Skeletal muscle cell (primary cell): ENCODE measurements at regions not wholly inside any gene's neighbourhood (a gene's known extent, or its start where the extent isn't known, plus 50 kb on each side); places are given as distances from the start of the nearest gene placed in this dataset.
"Not testable (repeated sequence)": the region's sequence is repeated elsewhere in the genome, so short reads cannot be mapped to it uniquely, and the experiment has no call there.

Experiments
- DNase-seq: peaks from one replicate; pipeline ENCODE4 v3.0.0-alpha.2; 2010; ENCODE audit warnings: low read depth
- H3K4me3 ChIP-seq: 2 replicates; pipeline ENCODE4 v1.5.1; 2011; ENCODE audit warnings: low read depth, mild to moderate bottlenecking, control low read depth, low read length, moderate library complexity

DNA sequence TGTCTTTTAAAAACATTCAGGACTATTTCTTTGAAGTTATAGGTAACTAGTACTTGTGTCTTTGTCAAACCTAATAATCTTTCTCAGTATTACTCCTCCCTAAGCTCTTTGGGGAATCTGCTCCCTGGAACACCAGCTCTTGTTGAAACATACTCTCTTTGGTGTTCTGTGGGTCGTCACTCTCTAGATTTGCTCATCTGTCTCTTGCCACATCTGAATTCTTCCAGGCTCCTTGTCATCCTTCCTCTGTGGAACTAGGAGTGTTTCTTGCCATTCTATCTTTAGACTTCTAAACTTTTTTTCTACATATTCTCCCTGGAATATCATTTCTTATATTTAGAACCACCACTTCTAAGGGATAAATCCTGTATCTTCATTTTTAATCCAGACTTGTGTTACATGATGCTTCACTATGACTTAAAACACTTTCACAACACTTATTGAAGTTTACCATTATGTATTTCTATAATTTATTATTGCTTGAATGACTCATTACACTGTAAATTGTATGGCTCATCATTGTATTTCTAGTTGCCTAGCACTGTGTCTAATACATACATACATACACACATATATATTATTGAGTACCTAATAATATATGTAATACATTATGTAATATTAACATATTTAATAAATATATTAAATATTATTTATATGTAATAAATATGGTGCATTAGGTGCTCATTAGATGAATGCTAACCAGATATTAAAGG lies 186.1 kb downstream of the TMA16 start:
- no peak for DNase-seq
- H3K4me3 ChIP-seq, result no peak overlapping the region

DNA sequence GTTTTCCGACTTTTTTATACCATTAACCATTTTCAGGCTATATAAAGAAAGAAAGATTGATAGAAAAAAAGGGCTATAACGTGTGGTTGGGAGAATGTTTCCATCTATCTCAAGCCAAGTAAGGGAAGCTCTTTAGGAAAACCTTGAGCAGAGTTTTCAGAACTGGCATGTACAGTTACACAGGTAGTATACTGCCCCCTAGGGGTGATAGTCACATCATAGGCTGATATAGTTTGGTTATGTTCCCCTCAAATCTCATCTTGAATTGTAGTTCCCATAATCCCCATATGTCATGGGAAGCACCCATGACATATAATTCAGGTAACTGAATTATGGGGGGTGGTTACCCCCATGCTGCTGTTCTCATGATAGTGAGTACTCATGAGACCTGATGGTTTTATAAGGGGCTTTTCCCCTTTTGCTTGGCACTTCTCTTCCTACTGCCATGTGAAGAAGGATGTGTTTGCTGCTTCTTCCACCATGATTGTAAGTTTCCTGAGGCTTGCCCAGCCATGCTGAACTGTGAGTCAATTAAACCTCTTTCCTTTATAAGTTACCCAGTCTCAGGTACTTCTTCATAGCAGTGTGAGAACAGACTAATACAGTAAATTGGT lies 186.8 kb downstream of the TMA16 start:
- no peak for DNase-seq
- H3K4me3 ChIP-seq, result no peak overlapping the region

DNA sequence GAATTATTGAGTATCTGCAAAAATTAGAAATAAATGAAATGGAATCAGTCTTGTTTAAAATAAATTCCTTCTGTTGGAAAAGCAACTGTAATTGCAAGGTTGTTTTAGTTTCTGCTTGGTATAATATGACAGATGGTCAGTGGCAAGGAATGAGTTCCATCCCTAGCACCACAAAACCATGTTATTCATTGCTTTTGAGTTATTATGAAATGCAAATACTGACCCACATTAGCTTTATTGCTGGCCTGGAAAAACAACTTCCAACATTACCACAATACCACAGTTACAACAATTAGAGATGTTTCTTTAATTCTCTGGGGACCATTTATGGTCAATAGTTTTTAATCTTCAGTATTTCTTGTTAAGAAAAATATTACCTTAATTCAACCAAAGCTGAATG lies 194.4 kb downstream of the TMA16 start:
- no peak overlapping the region for H3K4me3 ChIP-seq
- no peak for DNase-seq

DNA sequence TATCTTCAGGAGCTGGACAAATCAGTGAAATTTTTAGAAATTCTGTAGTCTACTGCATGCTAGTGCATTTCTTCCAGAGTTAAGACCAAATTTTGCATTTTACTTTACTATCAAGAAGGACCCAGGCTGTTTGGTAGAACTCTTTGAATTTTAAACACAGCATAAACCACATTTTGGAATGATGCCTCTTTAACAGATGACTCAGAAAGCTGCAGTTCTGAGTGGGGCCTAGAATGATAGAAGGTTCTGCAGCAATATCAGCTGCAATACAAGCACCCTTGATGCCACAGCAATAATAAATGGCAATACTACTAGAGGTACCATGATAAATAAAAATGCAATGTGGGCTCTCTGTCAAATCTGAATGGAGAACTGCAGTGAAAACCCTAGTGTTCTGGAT lies 198.7 kb downstream of the TMA16 start:
- peak; percentile 34 for DNase-seq
- H3K4me3 ChIP-seq, result no peak overlapping the region

DNA sequence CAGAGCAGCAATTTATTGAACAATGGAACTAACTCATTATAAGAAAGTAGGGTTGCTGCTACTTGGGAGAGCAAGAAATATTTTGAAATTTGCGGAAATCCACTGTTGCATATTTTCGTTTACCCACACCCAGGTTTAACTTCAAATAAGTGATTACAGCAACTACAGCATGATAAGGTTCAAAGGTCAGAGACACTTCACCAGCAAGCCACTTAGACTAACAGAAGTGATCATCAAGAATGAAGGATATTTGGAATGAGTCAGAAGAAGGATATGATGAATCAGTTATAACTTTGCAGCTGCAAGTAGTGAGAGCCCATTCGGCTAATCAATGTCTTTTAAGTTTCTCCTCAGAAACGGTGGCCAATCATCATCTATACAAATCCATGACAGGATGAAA lies 199.3 kb downstream of the TMA16 start:
- DNase-seq, result peak; percentile 47
- no peak overlapping the region for H3K4me3 ChIP-seq

DNA sequence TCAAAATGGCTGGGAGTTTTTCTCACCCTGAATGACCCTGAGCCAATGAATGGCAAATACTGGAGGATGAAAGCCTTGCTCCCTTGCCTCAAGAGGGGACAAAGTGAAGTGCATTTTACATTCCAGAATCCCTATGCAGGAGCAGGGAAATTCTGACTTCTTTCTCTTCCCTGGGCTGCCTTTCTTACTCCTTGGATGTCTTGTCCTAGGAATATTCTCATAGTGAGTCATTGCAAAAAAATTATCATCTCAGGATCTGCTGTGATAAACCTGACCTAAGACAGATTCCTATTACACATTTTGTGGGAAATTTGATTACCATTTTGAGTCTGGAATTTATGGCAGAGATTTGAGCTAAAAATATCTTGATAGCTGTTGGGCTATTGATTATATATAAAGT lies 199.9 kb downstream of the TMA16 start:
- peak; percentile 29 for DNase-seq
- no peak overlapping the region for H3K4me3 ChIP-seq

DNA sequence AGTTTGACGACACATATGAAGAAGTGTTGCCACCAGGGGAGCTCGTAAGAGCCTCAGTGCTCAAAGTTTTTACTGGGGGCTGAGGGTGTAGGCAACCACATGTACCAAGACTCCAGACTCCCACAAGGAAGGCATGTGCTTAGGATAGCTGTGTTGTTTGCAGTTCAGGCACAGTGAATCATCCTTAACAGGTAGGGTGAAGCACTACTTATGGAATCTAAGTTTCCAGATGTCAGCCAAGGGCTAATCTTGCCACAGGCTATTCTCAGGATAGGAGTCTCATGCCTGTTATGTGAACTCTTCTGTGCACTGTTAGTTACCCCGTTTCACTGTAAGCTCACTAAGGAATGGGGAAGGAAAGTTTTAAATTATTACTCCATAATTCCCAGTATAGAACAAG lies 202.6 kb downstream of the TMA16 start:
- no peak overlapping the region for H3K4me3 ChIP-seq
- no peak for DNase-seq

DNA sequence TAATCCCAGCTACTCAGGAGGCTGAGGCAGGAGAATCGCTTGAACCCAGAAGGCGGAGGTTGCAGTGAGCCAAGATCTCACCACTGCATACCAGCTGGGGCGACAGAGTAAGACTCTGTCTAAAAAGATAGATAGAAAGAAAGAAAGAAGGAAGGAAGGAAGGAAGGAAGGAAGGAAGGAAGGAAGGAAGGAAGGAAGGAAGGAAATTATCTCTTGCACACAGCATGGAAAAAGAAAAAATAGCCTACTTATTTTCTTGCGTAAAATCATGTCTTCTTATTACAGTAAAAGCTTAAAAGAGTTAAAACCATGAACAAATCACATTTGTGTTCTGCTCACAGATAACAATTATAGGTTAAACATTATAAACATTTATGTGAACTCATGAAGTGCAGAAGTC lies 205.9 kb downstream of the TMA16 start:
- H3K4me3 ChIP-seq, DNase-seq: not testable (repeated sequence)

DNA sequence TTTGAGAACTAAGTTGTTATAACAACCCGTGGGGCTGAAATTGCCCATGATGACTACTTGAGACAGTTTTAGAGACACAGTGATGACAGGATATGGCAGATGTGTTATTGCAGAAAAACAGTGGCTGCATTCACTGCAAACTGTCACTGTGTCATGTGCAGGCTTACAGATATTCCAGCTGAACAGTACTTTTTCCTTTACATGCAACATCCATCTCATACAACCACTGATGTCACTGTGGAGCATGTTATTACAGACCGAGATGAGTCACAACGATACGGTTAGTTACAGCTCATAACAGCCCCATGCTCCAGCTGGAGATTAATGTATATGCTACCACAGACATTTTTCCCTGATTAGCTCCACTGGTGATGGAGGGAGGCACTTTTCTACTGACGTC lies 207.4 kb downstream of the TMA16 start:
- no peak overlapping the region for H3K4me3 ChIP-seq
- DNase-seq, result peak; percentile 60

DNA sequence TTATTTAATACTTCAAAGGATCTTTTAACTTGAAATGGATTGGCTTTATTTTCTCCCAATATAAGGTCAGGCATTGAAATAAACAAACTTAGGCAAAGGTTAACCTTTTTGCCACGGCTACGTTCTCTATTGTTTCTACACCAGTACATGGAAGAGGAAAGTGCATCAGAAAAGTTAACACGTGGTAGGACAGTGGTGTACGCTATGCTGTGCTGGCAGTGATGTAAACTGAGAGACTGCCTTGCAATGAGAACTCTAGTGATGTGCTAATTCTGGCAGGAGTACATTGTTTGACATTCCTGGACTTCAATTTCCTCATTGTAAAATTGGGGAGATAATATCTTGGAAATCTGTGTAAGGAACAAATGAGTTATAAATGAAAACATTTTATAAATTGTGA lies 208.2 kb downstream of the TMA16 start:
- peak; percentile 25 for DNase-seq
- H3K4me3 ChIP-seq, result no peak overlapping the region

DNA sequence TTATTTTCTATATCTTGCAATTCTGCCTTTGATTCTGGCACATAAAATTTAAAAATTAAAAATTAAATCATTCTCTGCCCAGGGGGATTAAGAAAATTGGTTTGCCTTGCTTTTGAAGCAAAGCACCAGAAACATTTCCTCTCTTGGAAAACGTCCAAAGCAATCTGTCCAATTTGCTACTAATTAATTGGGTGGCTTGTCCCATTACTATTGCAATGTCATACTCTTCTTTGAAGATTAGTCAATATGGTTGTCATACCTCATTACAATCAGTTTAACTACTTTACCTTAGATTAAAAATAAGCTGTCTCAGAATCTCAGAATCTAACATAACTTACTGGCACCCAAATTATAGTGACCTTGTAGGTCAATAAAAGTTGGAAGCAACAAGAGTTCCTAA lies 208.8 kb downstream of the TMA16 start:
- DNase-seq, result no peak
- H3K4me3 ChIP-seq, result no peak overlapping the region

DNA sequence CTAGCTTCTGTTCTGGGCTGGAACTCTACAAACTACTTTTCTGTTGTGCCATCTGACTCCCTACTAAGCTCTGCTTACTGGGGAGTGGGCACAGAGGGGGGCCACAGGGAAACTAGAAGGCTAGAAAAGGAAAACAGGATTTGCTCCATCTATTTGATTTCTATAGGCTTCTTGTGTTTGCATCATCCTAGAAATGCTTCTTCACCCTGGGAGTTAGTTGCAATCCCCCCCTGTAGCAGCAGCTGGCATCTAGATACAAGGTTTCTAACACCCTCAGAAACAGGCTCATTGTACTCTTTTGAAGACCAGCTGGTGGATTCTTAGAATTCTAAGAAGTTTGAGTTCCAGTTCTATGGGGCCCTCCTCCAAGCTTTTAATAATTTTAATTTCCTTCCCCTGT lies 213.4 kb downstream of the TMA16 start:
- no peak overlapping the region for H3K4me3 ChIP-seq
- DNase-seq, result no peak

DNA sequence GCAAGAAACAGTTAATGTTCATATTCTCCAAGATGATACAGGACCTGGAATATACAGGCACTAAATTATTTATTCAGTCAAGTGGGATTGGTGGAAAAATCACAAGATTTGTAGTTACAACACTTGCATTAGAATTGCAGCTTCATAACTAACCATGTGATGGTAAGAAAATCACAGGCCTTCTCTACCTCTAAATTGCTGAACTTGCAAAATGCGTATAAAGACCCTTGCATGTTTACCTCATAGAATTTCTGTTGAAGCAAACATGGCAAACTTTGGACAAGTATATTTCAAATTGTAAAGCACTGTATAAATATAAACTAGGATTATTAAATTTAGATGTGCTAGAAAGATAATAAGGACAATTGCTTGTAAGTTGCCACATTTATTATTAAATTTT lies 215.1 kb downstream of the TMA16 start:
- DNase-seq, result no peak
- no peak overlapping the region for H3K4me3 ChIP-seq

DNA sequence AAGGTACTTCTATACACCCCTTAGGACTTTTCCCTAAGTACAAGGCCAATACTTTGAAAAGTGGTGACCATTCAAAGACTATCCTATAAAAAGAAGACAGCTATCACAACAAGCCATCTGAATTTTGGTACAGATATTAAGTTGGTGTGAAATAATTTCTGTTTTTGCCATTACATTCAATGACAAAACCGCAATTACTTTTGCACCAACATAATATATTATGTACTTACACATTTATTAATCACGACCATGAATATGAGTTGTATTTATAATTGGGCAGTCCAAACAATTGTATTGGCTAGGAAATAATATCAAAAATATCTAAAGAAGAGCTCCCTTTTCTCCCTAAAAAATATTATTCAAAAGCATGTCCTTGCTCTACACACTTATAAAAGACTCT lies 215.7 kb downstream of the TMA16 start:
- no peak overlapping the region for H3K4me3 ChIP-seq
- no peak for DNase-seq

DNA sequence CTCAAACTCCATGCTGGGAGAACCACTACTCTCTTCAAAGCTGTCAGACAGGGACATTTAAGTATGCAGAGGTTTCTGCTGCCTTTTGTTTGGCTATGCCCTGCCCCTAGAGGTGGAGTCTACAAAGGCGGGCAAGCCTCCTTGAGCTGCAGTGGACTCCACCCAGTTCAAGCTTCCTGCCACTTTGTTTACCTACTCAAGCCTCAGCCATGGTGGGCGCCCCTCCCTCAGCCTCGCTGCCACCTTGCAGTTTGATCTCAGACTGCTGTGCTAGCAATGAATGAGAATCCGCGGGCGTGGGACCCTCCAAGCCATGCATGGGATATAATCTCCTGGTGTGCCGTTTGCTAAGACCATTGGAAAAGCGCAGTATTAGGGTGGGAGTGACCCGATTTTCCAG lies 230.0 kb downstream of the TMA16 start:
- H3K4me3 ChIP-seq, DNase-seq: not testable (repeated sequence)

DNA sequence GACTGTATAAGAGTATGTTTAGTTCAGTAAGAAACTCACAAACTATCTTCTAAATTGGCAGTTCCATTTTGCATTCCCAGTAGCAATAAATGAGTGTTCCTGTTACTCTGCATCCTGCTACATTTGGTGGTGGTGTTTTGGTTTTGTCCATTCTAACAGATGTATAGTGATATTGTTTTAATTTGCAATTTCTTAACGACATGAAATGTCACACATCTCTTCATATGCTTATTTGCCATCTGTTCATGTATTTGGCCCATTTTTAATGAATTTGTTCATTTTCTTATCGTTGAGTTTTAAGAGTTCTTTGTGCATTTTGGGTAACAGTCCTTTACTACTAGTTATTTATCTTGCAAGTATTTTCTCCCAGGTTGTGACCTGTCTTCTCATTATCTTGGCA lies 232.2 kb downstream of the TMA16 start:
- H3K4me3 ChIP-seq, result no peak overlapping the region
- DNase-seq, result no peak

DNA sequence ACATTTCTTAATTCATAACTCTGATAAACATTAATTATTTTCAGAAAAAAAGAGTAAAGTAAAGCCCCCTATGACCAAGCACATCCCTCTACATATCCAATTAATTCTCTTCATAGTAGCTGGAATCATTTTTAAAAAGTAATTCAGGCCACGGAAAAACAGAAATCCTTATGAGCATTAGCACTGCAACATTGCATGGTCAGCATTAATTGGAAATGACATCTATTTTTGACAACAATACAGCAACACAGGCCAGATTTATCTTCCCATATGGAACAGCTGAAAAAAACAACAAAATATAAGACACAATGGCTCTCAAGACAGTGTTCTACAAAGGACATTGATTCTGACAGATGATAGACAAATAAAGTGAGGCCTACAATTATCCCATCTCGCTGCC lies 236.6 kb downstream of the TMA16 start:
- no peak for DNase-seq

DNA sequence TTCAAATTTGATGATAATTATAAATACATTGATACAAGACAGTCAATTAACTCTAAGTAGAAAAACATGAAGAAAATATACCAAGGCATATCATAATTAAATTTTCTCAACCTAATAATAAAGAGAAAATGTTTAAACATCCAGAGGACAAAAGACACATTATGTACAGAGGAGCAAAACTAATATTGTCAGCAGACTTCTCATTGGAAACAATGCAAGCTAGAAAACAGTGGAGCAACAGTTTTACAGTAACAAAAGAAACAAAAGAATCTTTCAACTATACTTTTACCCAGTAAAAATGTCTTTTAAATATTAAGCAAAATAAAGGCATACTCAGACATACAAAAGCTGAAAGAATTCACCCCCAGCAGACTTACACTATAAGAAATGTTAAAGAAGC lies 238.0 kb downstream of the TMA16 start:
- DNase-seq, result no peak
- no peak overlapping the region for H3K4me3 ChIP-seq

More for the DNA sequence above, 236.6 kb downstream of the TMA16 start:
- H3K4me3 ChIP-seq, result no peak overlapping the region

DNA sequence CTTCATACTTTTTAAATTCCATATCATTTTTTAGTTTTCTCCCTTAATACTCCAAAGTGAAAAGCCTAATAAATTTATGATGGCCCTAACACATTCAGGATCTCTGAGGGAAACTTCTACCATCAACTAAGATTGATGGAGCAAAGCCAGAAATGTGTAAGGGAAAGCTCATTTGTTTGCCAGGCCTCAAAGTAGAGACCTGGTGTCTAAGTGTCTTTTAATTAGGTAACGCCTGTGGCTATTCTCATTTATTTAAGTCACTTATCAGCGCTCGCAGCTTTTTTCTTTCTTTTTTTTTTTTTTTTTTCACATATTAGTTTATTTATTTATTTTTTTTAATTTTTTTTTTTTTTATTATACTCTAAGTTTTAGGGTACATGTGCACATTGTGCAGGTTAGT lies 242.4 kb downstream of the TMA16 start:
- no peak for DNase-seq
- no peak overlapping the region for H3K4me3 ChIP-seq

DNA sequence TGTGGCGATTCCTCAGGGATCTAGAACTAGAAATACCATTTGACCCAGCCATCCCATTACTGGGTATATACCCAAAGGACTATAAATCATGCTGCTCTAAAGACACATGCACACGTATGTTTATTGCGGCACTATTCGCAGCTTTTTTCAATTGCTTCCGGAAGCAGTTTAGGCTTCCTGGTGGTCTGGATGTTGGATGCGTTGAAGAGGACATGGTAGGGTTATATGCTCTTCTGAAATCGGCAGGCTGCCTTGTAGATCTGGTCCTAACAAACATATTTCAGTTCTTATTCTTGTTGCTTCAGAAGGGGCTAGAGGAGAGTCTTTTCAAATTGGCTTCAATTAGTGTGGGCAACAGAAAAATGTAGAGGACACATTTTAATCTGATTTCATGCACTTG lies 243.4 kb downstream of the TMA16 start:
- not testable (repeated sequence) for DNase-seq, H3K4me3 ChIP-seq

DNA sequence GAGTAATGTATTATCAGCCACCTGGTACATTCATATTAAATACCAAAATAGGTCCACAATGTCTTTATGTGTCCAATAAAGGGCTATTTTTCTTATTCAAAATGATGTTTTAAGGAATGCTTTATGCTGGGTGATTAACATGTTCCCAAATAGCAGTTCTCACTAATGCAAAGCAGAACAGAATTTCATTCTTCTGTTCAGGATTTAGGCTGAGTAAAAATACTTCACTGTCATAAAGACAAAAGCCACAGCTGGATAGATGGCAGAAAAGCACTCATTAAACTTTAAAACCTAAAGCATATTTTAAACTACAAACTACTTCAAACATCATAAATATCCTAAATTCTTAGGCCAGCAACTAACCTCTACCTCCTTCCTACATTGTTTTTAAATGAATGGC lies 244.0 kb downstream of the TMA16 start:
- no peak for DNase-seq

More for the DNA sequence above, 244.0 kb downstream of the TMA16 start:
- no peak overlapping the region for H3K4me3 ChIP-seq
